HEK293 (cell line): ENCODE measurements at regions not wholly inside any gene's neighbourhood (a gene's known extent, or its start where the extent isn't known, plus 50 kb on each side); places are given as distances from the start of the nearest gene placed in this dataset.

Experiments used
- CTCF ChIA-PET: fragments of 350-600 bp; formaldehyde crosslinking; extraction: SDS; loops from one replicate; lab custom pipeline; 2021; ENCODE audit warnings: antibody characterized with exemption; lab: Yijun Ruan, JAX
- POLR2A ChIA-PET: fragments of 300-600 bp; formaldehyde crosslinking; extraction: SDS; loops from one replicate; lab custom pipeline; 2020; ENCODE audit warnings: antibody characterized with exemption, inconsistent platforms; lab: Yijun Ruan, JAX
- H3K27ac ChIP-seq: fragments of 200-500 bp; sonication (Bioruptor generic); 2 replicates; pipeline ENCODE4 v1.5.1; 2014; ENCODE audit warnings: low read depth, low read length, control low read depth, inconsistent platforms; ENCODE audit errors: extremely low read depth
- H3K36me3 ChIP-seq, 2 experiments: fragments of 200-500 bp in 1 of 2; sonication (Bioruptor generic) in 1 of 2; 1 replicate in 1 of 2; 2 replicates in 1 of 2; pipeline ENCODE4 v1.5.1; 2014 to 2017; ENCODE audit warnings: inconsistent platforms in 2 of 2, low read length in 2 of 2; ENCODE audit not compliant: control insufficient read depth in 2 of 2, insufficient read depth in 1 of 2
- H3K4me1 ChIP-seq: fragments of 200-500 bp; sonication (Bioruptor generic); 2 replicates; pipeline ENCODE4 v1.5.1; 2014; ENCODE audit warnings: mild to moderate bottlenecking, low read length, inconsistent platforms; ENCODE audit not compliant: control insufficient read depth, insufficient read depth
- H3K4me3 ChIP-seq: 2 replicates; pipeline ENCODE4 v1.5.1; 2011; ENCODE audit warnings: low read depth, mild to moderate bottlenecking, control low read depth, low read length, moderate library complexity
- H3K9me3 ChIP-seq: fragments of 200-500 bp; sonication (Bioruptor generic); 2 replicates; pipeline ENCODE4 v1.5.1; 2014; ENCODE audit warnings: low read depth, low read length, inconsistent platforms; ENCODE audit not compliant: control insufficient read depth, insufficient read depth
- BCL11A ChIP-seq: fragments of 450-650 bp; formaldehyde crosslinking; IDR thresholded peaks from 2 replicates; pipeline ENCODE4 v1.5.1; 2016; ENCODE audit warnings: low read depth, missing biosample characterization, missing genetic modification characterization
- MYNN ChIP-seq: fragments of 450-650 bp; formaldehyde crosslinking; IDR thresholded peaks from 2 replicates; pipeline ENCODE4 v1.5.1; 2016; ENCODE audit warnings: missing biosample characterization, missing genetic modification characterization, borderline replicate concordance
- REPIN1 ChIP-seq: fragments of 450-650 bp; formaldehyde crosslinking; IDR thresholded peaks from 2 replicates; pipeline ENCODE4 v1.5.1; 2017; ENCODE audit warnings: missing biosample characterization, missing genetic modification characterization, low read depth
- SP7 ChIP-seq: fragments of 450-650 bp; formaldehyde crosslinking; IDR thresholded peaks from 2 replicates; pipeline ENCODE4 v1.5.1; 2016; ENCODE audit warnings: missing biosample characterization, missing genetic modification characterization
- YY2 ChIP-seq: fragments of 450-650 bp; formaldehyde crosslinking; IDR thresholded peaks from 2 replicates; pipeline ENCODE4 v1.5.1; 2016; ENCODE audit warnings: missing biosample characterization, missing genetic modification characterization
- ZBTB1 ChIP-seq: fragments of 450-650 bp; formaldehyde crosslinking; IDR thresholded peaks from 2 replicates; pipeline ENCODE4 v1.5.1; 2016; ENCODE audit warnings: missing biosample characterization, missing genetic modification characterization
- ZBTB11 ChIP-seq: fragments of 450-650 bp; formaldehyde crosslinking; conservative IDR thresholded peaks from 2 replicates; pipeline ENCODE4 v1.5.1; 2016; ENCODE audit warnings: low read depth, missing biosample characterization, missing genetic modification characterization
- ZNF10 ChIP-seq: fragments of 450-650 bp; formaldehyde crosslinking; IDR thresholded peaks from 2 replicates; pipeline ENCODE4 v1.5.1; 2017; ENCODE audit warnings: missing biosample characterization, missing genetic modification characterization
- ZNF132 ChIP-seq: fragments of 450-650 bp; formaldehyde crosslinking; IDR thresholded peaks from 2 replicates; pipeline ENCODE4 v1.5.1; 2017; ENCODE audit warnings: missing biosample characterization, missing genetic modification characterization, borderline replicate concordance
- ZNF146 ChIP-seq: fragments of 450-650 bp; formaldehyde crosslinking; IDR thresholded peaks from 2 replicates; pipeline ENCODE4 v1.5.1; 2016; ENCODE audit warnings: missing biosample characterization, missing genetic modification characterization
- ZNF239 ChIP-seq: fragments of 450-650 bp; formaldehyde crosslinking; IDR thresholded peaks from 2 replicates; pipeline ENCODE4 v1.5.1; 2016; ENCODE audit warnings: missing biosample characterization, missing genetic modification characterization
- ZNF302 ChIP-seq: fragments of 450-650 bp; formaldehyde crosslinking; IDR thresholded peaks from 2 replicates; pipeline ENCODE4 v1.5.1; 2016; ENCODE audit warnings: missing biosample characterization, missing genetic modification characterization, low read depth
- ZNF311 ChIP-seq: fragments of 450-650 bp; formaldehyde crosslinking; IDR thresholded peaks from 2 replicates; pipeline ENCODE4 v1.5.1; 2017; ENCODE audit warnings: missing biosample characterization, missing genetic modification characterization, borderline replicate concordance
- ZNF394 ChIP-seq: fragments of 450-650 bp; formaldehyde crosslinking; IDR thresholded peaks from 2 replicates; pipeline ENCODE4 v1.5.1; 2016; ENCODE audit warnings: missing biosample characterization, missing genetic modification characterization, mild to moderate bottlenecking, moderate library complexity, borderline replicate concordance
- ZNF555 ChIP-seq: fragments of 450-650 bp; formaldehyde crosslinking; conservative IDR thresholded peaks from 2 replicates; pipeline ENCODE4 v1.5.1; 2017; ENCODE audit warnings: missing biosample characterization, mild to moderate bottlenecking, missing genetic modification characterization, inconsistent platforms
- ZNF701 ChIP-seq: fragments of 450-650 bp; formaldehyde crosslinking; IDR thresholded peaks from 2 replicates; pipeline ENCODE4 v1.5.1; 2016; ENCODE audit warnings: missing biosample characterization, missing genetic modification characterization
- ZNF776 ChIP-seq: fragments of 450-650 bp; formaldehyde crosslinking; IDR thresholded peaks from 2 replicates; pipeline ENCODE4 v1.5.0; 2017; ENCODE audit warnings: missing biosample characterization, missing genetic modification characterization, borderline replicate concordance
- ZNF792 ChIP-seq: fragments of 450-650 bp; formaldehyde crosslinking; IDR thresholded peaks from 2 replicates; pipeline ENCODE4 v1.5.1; 2016; ENCODE audit warnings: missing biosample characterization, missing genetic modification characterization
- ZSCAN30 ChIP-seq: fragments of 450-650 bp; IDR thresholded peaks from 2 replicates; pipeline ENCODE4 v1.5.1; 2018; ENCODE audit warnings: missing biosample characterization, mild to moderate bottlenecking, missing genetic modification characterization, moderate library complexity

- Histone ChIP-seq H3K4me1 (no peaks in the 10 kb centered on the region), H3K4me3 (no peak overlapping the region), H3K27ac (no peak overlapping the region), H3K36me3 (no peaks in the 10 kb centered on the region), H3K9me3 (no peaks in the 10 kb centered on the region)
- ChIA-PET POLR2A (no interaction called here), CTCF (interaction anchor here (0.7 kb wide), 1 partner anchor 850 kb away, joined by 3 read pairs; no protein-coding TSS in a partner anchor)
- TF ChIP-seq ZSCAN30 (no peak), BCL11A (tag by site-specific recombination) (no peak), ZBTB1 (tag by site-specific recombination) (no peak), MYNN (no peak), ZNF132 (tag by site-specific recombination) (no peak), ZNF239 (no peak), YY2 (tag by site-specific recombination) (no peak), ZNF555 (tag by site-specific recombination) (no peak)
These were observed 101.5 kb downstream of the DMRT2 start for GRCh38 chr9:1151691-1152090.

- H3K36me3 ChIP-seq = no peaks in the 10 kb centered on the region
- CTCF ChIA-PET = no interaction called here
- H3K4me3 ChIP-seq = no peak overlapping the region
- TF ChIP-seq ZNF302 (tag by site-specific recombination) (no peak), ZNF776 (tag by site-specific recombination) (no peak), ZNF10 (tag by site-specific recombination) (no peak), ZNF792 (tag by site-specific recombination) (no peak), ZNF146 (tag by site-specific recombination) (no peak), ZNF311 (tag by site-specific recombination) (no peak)
- no peaks in the 10 kb centered on the region for H3K4me1 ChIP-seq
- H3K27ac ChIP-seq = no peak overlapping the region
- H3K9me3 ChIP-seq = no peaks in the 10 kb centered on the region
- POLR2A ChIA-PET = no interaction called here
These were observed 102.0 kb downstream of the DMRT2 start for GRCh38 chr9:1152171-1152570.

GRCh38 chr9:1154739-1155138 is 104.6 kb downstream of the DMRT2 start:
- Histone ChIP-seq H3K9me3 (no peaks in the 10 kb centered on the region), H3K36me3 (no peaks in the 10 kb centered on the region), H3K4me1 (no peaks in the 10 kb centered on the region), H3K27ac (no peak overlapping the region), H3K4me3 (no peak overlapping the region)
- TF ChIP-seq ZNF701 (tag by site-specific recombination) (no peak), ZNF394 (no peak), ZBTB11 (tag by site-specific recombination) (no peak), SP7 (no peak), REPIN1 (tag by site-specific recombination) (no peak)
- ChIA-PET POLR2A (no interaction called here), CTCF (no interaction called here)
